NCI-H1105 treated with DMSO at 0.1 percent for 48 hours (cell line): ENCODE measurements at regions not wholly inside any gene's neighbourhood (a gene's known extent, or its start where the extent isn't known, plus 50 kb on each side); places are given as distances from the start of the nearest gene placed in this dataset.

ENCODE experiments used
- DNase-seq: peaks from one replicate; lab custom pipeline; 2025; lab: John Stamatoyannopoulos, UW

DNA sequence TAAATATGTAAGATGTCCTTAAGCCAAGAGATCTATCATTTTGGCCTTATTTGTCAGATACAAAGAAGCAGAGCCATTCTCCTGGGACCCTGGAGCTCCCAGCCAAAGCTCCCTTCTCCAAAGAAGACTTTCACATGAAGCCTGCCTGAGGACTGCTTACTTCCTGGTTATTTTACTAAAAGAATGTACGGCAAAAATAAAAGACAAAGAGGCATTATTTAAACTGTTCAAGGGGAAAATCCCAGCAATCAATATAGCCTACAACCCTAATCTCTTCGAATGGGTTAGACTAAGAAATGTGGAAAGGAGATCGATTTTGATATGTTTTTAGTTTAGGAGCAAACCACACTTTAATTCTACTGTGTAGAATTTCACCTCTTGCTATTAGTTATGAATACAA is 237.9 kb upstream of the CTBP2 start:
- no peak for DNase-seq

DNA sequence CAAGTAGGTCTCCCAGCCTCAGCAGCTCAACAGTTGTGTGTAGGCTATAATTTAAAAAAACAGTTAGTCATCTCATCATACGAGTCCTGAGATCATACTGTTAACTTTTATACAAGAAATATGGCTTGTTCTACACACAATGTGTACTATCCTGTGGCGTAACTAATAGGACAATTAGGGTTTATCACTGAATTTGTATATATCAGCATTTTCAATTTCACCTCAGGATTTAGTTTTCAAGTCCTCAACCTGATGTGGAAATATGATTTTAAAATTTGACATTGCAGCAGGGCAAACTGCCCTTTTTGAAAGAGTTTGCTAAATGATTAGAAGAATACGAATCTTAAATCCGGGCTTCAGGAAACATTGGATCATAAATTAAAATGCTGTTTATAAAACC is 237.2 kb upstream of the CTBP2 start:
- DNase-seq = no peak

DNA sequence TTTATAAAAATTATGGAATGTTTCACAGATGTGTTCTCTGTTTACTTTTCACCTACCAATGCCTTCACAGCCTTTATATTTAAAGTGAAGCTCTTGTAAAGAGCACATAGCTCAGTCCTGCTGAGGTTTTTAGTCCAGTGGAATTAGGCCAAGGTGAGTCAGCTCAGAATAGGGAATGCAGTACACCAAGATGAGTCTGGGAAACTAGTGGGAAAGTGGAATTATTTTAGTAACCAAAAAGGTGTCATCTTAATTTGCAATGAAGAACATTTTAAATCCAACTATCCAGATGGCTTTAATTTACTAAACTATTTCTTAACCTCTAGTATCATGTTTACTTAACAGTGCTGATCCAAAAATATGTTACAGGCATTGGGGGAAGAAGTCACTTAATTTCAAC is 236.3 kb upstream of the CTBP2 start:
- DNase-seq = no peak

DNA sequence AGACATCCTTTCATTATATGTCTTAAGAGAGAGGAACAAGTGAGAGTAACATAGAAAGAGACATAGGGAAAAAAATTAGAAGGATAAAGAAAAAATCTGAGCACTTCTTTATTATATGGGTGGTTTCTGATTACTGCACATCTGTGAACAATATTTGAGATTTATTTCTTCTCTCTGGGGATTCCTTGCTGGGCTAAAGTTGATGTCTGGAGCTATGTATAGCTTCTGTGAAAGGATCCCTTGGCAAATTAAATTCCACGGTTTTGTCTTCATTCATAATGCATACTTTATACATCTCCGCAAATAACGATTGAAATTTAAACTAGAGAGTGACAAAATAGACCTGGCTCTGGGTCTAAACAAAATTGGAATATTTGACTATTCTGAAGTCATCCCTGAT is 232.2 kb upstream of the CTBP2 start:
- DNase-seq = no peak

DNA sequence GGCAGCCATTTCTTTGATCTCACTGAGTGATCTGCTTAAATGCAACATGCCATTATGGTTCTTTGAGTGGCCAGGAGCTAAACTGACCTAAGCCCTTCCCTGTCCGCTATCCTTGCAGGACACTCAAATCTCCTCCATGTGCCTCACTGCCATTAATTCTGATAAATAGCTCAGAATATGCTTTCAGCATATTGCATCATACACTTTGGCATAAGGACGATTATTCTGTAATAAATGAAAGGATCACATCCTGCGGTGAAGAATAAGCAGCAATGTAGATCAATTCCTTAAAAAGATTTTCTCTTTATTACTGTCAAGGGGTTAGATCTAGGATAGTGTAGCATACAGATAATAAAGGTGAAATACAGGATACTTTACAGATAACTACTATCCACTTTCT is 231.8 kb upstream of the CTBP2 start:
- no peak for DNase-seq

DNA sequence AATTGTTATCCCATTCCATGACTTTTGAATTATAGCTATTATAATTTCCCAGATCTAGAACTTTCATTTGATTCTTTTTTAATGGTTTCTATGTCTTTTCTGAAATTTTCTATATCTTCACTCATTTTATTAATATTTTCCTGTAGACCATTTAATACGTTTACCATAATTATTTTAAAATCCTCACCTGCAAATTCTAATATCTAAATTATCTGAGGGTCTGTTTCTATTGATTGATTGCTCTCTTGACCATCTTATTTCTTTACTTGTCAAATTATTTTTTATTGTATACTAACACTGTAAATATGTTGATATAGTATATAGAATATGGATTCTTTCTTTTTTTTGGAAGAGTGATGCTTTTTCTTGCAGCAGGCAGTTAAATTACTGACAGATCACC is 229.3 kb upstream of the CTBP2 start:
- DNase-seq = no peak

DNA sequence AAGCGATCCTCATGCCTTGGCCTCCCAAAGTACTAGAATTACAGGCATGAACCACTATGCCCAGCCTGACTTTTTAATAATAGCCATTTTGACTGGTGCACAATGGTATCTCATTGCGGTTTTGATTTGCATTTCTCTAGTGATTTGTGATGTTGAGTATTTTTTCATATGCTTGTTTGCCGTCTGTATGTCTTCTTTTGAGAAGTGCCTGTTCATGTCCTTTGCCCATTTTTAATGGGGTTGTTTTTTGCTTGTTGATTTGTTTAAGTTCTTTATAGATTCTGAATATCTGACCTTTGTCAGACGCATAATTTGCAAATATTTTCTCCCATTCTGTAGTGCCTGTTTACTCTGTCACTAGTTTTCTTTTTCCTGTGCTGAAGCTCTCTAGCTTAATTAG is 219.2 kb upstream of the CTBP2 start:
- DNase-seq = no peak

DNA sequence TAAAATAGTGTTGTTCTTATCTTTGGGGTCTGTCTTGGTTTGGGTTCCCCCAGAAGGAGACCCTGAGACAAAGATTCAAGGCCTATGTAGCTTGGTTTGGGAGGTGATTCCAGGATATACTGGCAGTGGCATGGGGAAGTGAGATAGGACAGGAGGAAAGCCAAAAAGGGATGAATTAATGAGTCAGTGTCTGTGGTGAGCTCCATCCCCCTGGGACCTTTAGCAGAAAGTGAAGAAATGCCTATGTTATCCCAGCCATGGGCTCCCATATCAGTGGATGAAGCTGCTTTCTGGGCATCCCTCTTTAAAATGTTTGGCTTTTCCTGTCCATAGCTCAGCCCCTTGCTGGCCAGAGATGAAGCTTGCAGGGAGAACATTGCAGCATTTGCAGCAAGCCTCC is 217.0 kb upstream of the CTBP2 start:
- DNase-seq = no peak

DNA sequence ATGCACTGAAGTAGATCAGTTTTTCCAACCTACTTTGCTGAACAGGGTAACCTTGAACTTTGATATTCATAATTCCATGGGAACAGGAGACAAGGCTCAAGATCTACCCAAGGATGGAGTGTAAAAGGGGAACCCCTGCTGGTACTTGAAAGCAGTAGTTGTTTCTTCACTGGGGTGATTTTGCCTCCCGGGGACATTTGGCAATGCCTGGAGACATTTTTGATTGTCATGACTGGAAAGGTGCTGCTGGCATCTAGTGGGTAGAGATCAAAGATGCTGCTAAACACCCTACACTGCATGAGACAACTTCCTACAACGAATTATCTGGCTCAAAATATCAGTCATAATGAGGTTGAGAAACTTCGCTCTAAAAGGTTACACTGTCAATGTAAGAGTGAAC is 214.8 kb upstream of the CTBP2 start:
- DNase-seq = no peak

DNA sequence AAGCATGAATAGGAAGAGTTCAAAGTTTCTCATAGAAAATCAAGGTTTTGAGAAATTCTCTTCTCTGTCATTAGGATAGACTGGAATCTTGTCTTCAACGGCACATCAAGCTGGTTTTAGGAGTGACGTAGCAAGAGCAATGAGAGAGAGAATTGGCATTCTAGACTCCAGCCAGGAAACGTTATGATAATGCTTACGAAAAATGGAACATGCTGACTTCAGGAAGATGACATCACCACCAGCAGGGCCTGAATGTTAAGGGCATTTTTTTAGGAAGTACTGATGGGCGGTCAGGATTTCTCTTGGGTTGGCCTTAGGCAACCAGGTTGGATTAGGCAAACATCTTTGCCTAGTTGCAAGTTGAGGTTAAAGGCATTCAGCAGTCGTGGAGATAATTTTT is 213.2 kb upstream of the CTBP2 start:
- DNase-seq = no peak

DNA sequence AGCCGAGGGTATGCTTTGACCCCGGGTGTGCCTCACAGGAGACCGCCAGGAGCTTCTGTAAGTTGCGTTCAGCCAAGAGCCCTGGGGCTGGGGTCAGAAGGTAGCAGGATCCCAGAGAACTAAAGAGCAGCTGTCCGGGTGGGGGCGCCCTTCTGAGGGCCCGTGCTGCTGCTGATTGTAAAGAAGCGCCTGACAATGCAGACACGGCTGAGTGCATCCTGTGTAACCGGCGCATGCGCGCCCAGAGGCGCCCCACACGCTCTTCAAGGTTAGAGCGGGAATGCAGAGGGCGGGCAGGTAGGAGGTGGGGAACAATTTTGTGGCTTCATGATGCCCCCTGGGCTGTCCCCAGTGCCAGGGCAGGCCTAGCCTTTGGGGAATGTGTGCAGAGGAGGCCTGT is 210.2 kb upstream of the CTBP2 start:
- no peak for DNase-seq

DNA sequence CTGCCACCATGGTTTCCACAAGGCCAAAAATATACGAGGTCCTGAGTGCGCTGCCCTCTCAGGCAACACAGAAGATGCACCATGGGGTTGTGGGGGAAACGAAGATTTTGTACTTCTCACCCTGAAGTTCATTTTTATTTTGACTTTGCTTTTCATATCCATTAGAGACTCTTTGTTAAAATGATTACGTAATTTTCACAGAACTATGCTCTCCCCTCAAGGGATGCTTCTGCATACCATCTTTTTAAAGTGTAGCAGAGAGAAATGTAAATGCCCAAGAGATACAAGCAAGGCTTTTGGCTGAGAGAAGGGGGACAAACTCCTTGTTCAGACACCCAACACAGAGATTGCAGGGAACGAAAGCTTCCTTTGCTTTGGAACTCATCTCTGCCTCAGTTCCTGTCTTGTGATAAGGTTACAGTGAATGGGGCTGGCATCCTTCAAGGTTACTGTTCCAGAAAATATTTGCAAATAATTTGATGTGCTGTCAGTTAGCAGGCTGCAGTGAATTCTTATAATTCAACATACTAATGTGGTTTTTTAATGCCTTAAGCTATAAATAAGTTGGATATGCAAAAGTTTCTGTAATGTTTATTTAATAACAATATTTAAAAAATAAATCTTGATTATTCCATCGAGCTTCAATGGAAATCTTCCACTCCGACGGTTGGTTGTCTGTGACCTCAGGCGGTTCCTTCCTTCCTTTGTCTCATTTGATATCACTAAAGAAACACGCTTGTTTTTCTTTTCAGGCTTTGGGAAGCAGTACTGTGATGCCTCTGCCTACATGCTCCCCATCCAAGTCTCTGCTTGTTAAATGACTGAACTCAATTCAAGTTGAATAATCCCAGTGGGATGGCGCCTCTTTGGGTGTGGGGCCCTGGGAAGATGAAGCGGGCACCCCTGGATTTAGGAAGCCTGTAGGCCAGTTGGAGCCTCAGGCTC is 209.3 kb upstream of the CTBP2 start:
- DNase-seq = no peak

DNA sequence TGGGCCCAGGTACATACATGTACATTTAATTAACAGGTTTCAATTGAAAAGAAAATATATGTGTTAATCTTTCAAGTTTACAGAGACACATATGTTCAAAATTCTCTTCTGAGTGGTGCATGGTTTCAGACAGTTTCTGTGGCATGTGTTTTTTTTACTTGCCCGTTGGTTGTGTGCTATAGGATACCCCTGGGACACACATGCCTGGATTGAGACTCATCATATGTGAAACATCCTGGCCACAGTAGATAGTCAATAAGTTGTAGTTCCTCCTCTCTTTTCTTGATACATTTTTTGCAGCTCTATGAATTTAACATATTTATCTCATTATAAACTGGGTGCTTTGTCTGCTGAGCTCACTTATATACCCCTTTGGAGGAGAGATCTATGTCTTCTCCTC is 207.8 kb upstream of the CTBP2 start:
- no peak for DNase-seq

DNA sequence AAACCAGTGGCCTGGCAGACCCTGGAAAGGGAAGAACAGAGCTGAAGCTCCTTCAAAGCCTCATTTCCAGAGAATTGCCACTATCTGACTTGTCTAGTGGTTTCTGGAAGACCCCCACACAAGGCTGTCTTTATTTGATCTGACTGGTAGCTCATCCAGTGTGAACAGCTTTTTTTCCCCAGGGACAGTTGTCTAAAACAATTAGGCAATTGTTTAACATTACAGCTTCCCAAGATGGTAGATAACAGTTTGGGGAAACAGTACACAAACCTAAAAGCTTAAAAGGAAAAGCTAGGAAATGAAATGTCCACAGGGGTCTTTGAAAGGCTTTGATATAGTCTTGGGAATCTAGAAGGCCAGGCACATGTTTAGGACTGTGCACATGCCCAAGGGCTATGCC is 203.4 kb upstream of the CTBP2 start:
- DNase-seq = no peak

DNA sequence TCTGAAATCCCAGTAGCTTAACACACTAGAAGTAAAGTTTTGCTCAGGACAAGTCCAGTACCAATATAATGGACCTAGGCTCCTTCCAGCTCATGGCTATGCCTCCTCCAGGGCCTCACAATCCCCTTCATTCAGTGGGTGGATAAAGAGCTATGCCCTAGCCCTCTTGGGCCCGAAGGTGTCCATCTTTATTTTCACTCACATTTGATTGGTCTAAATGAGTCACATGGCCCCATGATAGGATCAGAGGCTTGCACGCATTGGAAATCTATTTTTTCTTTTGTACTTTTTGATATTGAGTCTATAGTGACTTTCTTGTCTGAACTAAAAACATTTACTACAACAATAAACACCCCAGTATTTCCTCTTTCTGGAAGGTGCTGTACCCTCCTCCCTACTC is 202.6 kb upstream of the CTBP2 start:
- no peak for DNase-seq

DNA sequence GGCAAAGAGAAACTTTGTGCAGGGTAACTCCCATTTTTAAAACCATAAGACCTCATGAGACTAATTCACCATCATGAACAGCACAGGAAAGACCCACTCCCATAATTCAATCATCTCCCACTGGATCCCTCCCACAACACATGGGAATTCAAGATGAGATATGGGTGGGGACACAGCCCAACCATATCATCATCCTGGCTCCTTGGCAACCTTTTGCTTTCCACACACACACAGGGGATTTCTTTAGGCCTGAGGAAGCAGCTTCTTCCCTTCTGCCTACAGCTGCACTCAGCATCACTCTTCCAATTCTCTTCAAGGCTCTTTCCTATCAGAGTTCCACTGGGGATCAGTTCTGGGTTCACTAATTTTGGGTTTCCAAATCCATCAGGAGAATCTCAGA is 199.0 kb upstream of the CTBP2 start:
- no peak for DNase-seq

DNA sequence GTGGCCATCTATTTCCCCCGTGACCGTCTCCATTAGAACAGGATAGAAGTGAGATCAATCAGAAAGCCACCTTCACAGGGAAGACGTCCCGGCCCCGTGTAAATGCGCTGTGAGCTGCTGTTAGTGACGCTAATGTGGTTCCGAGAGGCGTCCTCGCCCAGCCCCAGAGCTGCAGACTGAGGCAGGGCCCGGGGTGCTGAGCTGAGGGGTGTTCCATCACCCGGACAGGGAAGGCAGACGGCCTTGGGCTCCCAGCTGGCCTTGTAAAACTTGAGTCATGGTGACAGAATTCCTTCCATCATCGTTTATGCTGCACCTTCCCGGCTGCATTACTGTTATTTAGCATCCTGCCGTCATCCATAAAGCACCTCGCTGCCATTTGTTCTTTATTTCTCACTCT is 195.3 kb upstream of the CTBP2 start:
- no peak for DNase-seq

DNA sequence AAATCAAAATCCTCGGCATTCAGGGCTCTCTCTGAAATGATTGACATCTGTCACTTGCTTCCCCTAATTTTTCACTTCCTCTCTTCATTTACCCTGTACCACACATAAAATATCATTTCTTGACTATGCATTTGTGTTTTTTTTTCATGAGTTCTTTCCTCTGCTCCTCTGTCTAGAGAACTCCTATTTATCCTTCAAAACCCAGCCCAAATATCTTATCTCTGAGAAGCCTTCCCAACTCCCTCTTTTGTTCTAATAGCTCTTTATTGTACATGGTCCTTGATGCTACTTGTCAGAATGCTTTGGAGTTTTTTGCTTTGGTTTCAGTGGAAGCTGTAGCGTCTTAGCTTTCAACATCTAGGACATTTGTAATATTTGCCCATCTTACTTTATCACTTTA is 190.2 kb upstream of the CTBP2 start:
- DNase-seq = no peak

DNA sequence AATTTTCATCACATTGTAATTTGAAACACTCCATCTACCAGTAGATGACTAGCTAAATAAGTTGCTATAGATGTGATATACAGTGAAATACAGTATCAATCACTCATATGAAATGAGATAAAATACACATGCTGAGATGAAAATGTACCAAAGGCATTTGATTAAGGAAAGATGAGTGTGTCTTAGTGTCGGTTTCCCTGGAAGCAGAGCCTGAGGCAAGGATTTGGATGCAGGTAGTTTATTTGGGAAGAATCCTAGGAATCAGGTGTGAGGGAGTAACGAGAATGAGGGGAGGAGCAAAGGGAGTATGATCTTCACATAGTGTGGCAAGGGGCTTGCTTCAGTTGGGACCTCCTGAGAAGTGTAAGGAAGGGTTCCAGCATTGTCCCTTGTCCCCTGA is 188.2 kb upstream of the CTBP2 start:
- no peak for DNase-seq

DNA sequence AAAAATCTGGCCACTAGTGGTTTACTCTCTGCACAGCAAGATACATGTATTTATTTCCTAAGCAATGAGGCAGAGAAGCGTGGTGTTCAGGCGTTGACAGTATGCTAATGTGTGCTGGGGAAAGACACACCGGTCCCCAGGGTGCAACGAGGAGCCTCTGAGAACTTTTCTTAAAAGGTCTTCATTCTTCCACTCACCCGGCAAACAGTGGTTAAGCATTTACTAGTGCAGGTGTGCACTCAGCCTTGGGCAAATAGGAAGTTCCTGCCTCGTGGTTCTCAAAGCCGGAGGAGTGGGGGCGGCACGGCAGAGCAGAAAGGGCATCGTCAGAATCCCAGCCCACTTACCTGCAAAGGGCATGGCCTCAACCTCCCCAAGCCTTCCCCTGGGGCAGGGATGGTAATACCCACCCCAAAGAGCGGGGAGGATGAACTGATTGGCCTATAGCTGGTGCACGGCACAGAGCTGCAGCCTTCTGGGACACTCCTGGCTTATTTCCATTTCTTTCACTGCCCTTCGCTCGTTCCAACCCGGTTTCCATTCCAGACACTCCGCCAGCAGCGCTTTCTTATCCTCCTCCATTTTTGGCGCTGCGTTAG is 184.3 kb upstream of the CTBP2 start:
- no peak for DNase-seq

DNA sequence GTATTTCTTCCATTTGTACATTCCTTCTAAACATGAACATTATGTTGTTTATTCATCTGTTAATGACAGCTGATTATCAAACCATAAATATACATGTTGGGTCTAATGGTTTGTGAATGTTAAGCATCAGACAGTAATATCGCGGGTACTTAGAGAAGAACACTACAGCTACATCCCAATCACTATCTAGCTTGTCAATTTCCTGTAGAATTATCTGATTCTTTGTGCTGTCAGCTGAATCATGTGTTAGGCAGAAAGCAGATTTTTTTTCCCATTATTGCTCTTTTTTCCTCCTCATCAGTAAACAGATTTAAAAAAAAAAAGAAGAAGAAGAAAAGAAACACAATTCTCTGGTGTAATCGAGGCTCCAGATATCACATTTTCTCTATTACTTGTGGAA is 183.6 kb upstream of the CTBP2 start:
- DNase-seq = no peak

DNA sequence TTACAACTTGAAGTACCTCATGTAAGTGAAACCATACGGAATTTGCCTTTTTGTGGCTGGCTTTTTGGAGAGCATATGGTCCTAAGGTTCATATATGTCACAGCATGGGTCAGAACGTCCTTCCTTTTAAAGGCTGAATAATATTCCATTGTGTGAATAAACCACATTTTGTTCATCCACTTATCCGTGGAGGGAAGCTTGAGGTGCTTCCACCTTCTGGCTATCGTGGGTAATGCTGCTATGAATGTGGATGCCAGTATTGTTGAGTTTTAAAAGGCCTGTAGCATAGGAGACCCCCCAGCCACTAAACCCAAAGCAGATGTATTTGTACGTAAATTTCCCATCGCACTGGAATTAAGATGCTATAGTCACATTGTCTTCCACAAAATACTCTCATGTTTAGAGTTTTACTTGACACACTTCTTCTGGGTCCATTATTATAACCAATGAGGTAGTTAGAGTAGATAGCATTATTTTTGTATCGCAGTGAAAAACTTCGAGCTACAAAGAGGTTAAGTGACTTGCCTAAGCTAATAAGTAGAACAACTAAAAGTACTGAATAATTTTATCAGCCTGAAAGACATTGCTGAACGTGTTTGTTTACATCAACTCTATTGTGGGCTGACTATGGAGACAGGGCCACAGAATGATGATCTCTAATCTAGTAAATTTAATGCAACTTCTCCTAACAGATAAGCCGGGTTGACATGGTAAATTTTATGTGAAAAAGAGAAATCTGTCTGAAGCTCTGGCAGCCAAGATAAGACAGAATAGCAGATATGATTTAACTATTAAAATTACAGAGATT is 183.0 kb upstream of the CTBP2 start:
- no peak for DNase-seq

DNA sequence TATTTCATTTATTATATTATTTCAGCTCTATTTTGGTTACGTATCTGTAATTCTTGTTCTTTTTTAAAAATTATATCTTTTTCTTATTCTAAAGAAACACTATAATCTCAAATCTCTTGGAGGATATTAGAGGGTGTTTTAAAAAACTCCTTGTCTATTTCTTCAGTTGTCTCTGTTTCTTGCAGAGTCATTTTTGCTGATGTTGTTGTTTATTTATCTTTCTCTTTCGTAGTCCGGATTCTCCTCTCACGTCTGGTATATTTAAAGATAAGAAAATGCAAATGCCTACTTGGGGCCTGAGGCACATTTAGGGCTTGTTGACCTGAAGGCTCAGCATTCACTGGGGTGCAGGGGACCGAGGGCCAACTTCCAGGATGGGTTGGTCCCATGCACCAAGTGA is 181.2 kb upstream of the CTBP2 start:
- no peak for DNase-seq
